H9 (cell line): ENCODE measurements at regions not wholly inside any gene's neighbourhood (a gene's known extent, or its start where the extent isn't known, plus 50 kb on each side); places are given as distances from the start of the nearest gene placed in this dataset.

Source experiments
- DNase-seq: peaks from one replicate; pipeline ENCODE4 v3.0.0-alpha.2; 2017
- H2AFZ ChIP-seq: one replicate; pipeline ENCODE4 v1.6.1; 2013; ENCODE audit warnings: mild to moderate bottlenecking, low read length, control low read depth, moderate library complexity
- H2AK5ac ChIP-seq: 2 replicates; pipeline ENCODE4 v1.6.1; 2013; ENCODE audit warnings: low read length, control low read depth, mixed read lengths; ENCODE audit not compliant: insufficient read length
- H2BK120ac ChIP-seq: one replicate; pipeline ENCODE4 v1.6.1; 2013; ENCODE audit warnings: low read depth, mild to moderate bottlenecking, low read length, control low read depth, inconsistent platforms; ENCODE audit not compliant: poor library complexity, severe bottlenecking
- H2BK12ac ChIP-seq: 2 replicates; pipeline ENCODE4 v1.6.1; 2013; ENCODE audit warnings: low read length, control low read depth, mixed read lengths, low read depth; ENCODE audit not compliant: insufficient read length
- H2BK15ac ChIP-seq: 2 replicates; pipeline ENCODE4 v1.6.1; 2013; ENCODE audit warnings: low read depth, low read length, control low read depth
- H2BK20ac ChIP-seq: one replicate; pipeline ENCODE4 v1.6.1; 2013; ENCODE audit warnings: low read depth, mild to moderate bottlenecking, low read length, control low read depth, inconsistent platforms; ENCODE audit not compliant: poor library complexity, severe bottlenecking
- H2BK5ac ChIP-seq: 2 replicates; pipeline ENCODE4 v1.6.1; 2013; ENCODE audit warnings: low read length, control low read depth, mixed read lengths; ENCODE audit not compliant: insufficient read length
- H3K14ac ChIP-seq: 2 replicates; pipeline ENCODE4 v1.6.1; 2013; ENCODE audit warnings: low read length, control low read depth; ENCODE audit not compliant: insufficient read depth
- H3K18ac ChIP-seq: 2 replicates; pipeline ENCODE4 v1.6.1; 2013; ENCODE audit warnings: low read depth, mild to moderate bottlenecking, mixed read lengths, low read length, control low read depth; ENCODE audit not compliant: insufficient read length
- H3K23ac ChIP-seq: 2 replicates; pipeline ENCODE4 v1.6.1; 2013; ENCODE audit warnings: low read length, control low read depth, mixed read lengths, low read depth; ENCODE audit not compliant: insufficient read length
- H3K23me2 ChIP-seq: 2 replicates; pipeline ENCODE4 v1.6.1; 2013; ENCODE audit warnings: low read depth, mild to moderate bottlenecking, mixed read lengths, low read length, control low read depth; ENCODE audit not compliant: insufficient read length, poor library complexity, severe bottlenecking
- H3K27ac ChIP-seq: 2 replicates; pipeline ENCODE4 v1.5.1; 2013; ENCODE audit warnings: low read length, control low read depth, mixed read lengths, low read depth; ENCODE audit not compliant: insufficient read length
- H3K27me3 ChIP-seq: 2 replicates; pipeline ENCODE4 v1.6.1; 2013; ENCODE audit warnings: low read length, control low read depth, inconsistent platforms; ENCODE audit not compliant: insufficient read depth
- H3K4ac ChIP-seq: 2 replicates; pipeline ENCODE4 v1.6.1; 2013; ENCODE audit warnings: low read depth, mild to moderate bottlenecking, control low read depth, inconsistent platforms, low read length, moderate library complexity
- H3K4me1 ChIP-seq: 2 replicates; pipeline ENCODE4 v1.6.1; 2013; ENCODE audit warnings: low read length, control low read depth, inconsistent platforms; ENCODE audit not compliant: insufficient read depth
- H3K4me2 ChIP-seq: 2 replicates; pipeline ENCODE4 v1.6.1; 2013; ENCODE audit warnings: low read length, control low read depth, mixed read lengths; ENCODE audit not compliant: insufficient read length, insufficient read depth
- H3K56ac ChIP-seq: 2 replicates; pipeline ENCODE4 v1.6.1; 2013; ENCODE audit warnings: low read depth, mild to moderate bottlenecking, mixed read lengths, low read length, control low read depth; ENCODE audit not compliant: insufficient read length
- H3K79me1 ChIP-seq: 2 replicates; pipeline ENCODE4 v1.6.1; 2013; ENCODE audit warnings: low read depth, mild to moderate bottlenecking, moderate library complexity, low read length, control low read depth, inconsistent platforms; ENCODE audit not compliant: insufficient read depth, poor library complexity, severe bottlenecking
- H3K79me2 ChIP-seq: 2 replicates; pipeline ENCODE4 v1.6.1; 2013; ENCODE audit warnings: low read length, control low read depth, inconsistent platforms; ENCODE audit not compliant: insufficient read depth
- H3K9ac ChIP-seq: 2 replicates; pipeline ENCODE4 v1.6.1; 2013; ENCODE audit warnings: low read length, control low read depth, mixed read lengths; ENCODE audit not compliant: insufficient read length; ENCODE audit errors: extremely low read depth
- H3K9me3 ChIP-seq: one replicate; pipeline ENCODE4 v1.6.1; 2013; ENCODE audit warnings: low read depth, low read length, inconsistent platforms; ENCODE audit not compliant: control insufficient read depth
- H3T11ph ChIP-seq: one replicate; pipeline ENCODE4 v1.6.1; 2013; ENCODE audit warnings: mild to moderate bottlenecking, low read length, control low read depth, inconsistent platforms
- H4K20me1 ChIP-seq: one replicate; pipeline ENCODE4 v1.6.1; 2013; ENCODE audit not compliant: control insufficient read depth, insufficient read length, insufficient read depth
- H4K5ac ChIP-seq: 2 replicates; pipeline ENCODE4 v1.6.1; 2013; ENCODE audit warnings: low read depth, mild to moderate bottlenecking, mixed read lengths, low read length, control low read depth; ENCODE audit not compliant: insufficient read length
- H4K8ac ChIP-seq: replicated peaks from 2 replicates; pipeline ENCODE4 v1.6.1; 2013; ENCODE audit warnings: low read length, control low read depth, mixed read lengths, low read depth; ENCODE audit not compliant: insufficient read length
- H4K91ac ChIP-seq: 2 replicates; pipeline ENCODE4 v1.6.1; 2013; ENCODE audit warnings: low read depth, mild to moderate bottlenecking, moderate library complexity, mixed read lengths, low read length, control low read depth; ENCODE audit not compliant: insufficient read length
- H3K27ac Mint-ChIP-seq, 3 experiments: 2 replicates in 2 of 3; 3 replicates in 1 of 3; pipeline ENCODE4 v1.8.0; 2020 to 2021; ENCODE audit warnings: mixed read lengths in 3 of 3, mild to moderate bottlenecking in 1 of 3, moderate library complexity in 1 of 3
- H3K27me3 Mint-ChIP-seq: 2 replicates; pipeline ENCODE4 v1.8.0; 2021; ENCODE audit warnings: low read depth, mild to moderate bottlenecking, moderate library complexity, mixed read lengths
- H3K36me3 Mint-ChIP-seq, 3 experiments: 2 replicates in 2 of 3; 3 replicates in 1 of 3; pipeline ENCODE4 v1.8.0; 2020 to 2021; ENCODE audit warnings: low read depth in 3 of 3, mixed read lengths in 3 of 3; ENCODE audit not compliant: insufficient read depth in 1 of 3
- H3K4me1 Mint-ChIP-seq, 2 experiments: 2 replicates each; pipeline ENCODE4 v1.8.0; 2020; ENCODE audit warnings: mixed read lengths in 2 of 2
- H3K4me3 Mint-ChIP-seq, 2 experiments: 2 replicates in 1 of 2; 3 replicates in 1 of 2; pipeline ENCODE4 v1.8.0; 2020 to 2021; ENCODE audit warnings: mild to moderate bottlenecking in 2 of 2, mixed read lengths in 2 of 2, moderate library complexity in 1 of 2
- H3K9me3 Mint-ChIP-seq, 2 experiments: 2 replicates in 1 of 2; 3 replicates in 1 of 2; pipeline ENCODE4 v1.8.0; 2020; ENCODE audit warnings: mild to moderate bottlenecking in 2 of 2, mixed read lengths in 2 of 2, moderate library complexity in 1 of 2
- CTCF ChIP-seq: fragments of 200-600 bp; sonication (generic); conservative IDR thresholded peaks from 3 replicates; pipeline ENCODE4 v1.8.0; 2021; ENCODE audit warnings: antibody characterized with exemption, mild to moderate bottlenecking
- WGBS: extraction: QIAGEN DNeasy Blood & Tissue Kit; methylation state at CpG from one replicate; pipeline ENCODE4 v1.1.7; 2013; ENCODE audit warnings: missing lambda C conversion rate, low lambda C conversion rate, mixed read lengths; ENCODE audit not compliant: insufficient read length; ENCODE audit errors: extremely low coverage; 5-methylcytosine and 5-hydroxymethylcytosine counted together

GRCh38 chr13:89832827-89833226 lies 1514.7 kb upstream of the MIR17HG start:
- H3K27ac ChIP-seq, result no peak overlapping the region
- H3K9me3 ChIP-seq, result no peaks in the 10 kb centered on the region
- H4K91ac ChIP-seq, result no peak overlapping the region
- no peak for TF ChIP-seq CTCF
- no peak overlapping the region for H3T11ph ChIP-seq
- no peaks in the 10 kb centered on the region for H3K79me1 ChIP-seq
- H2AK5ac ChIP-seq, result no peak overlapping the region
- no peak overlapping the region for H2BK20ac ChIP-seq
- no peaks in the 10 kb centered on the region for H3K23me2 ChIP-seq
- no peaks in the 10 kb centered on the region for H3K27me3 ChIP-seq
- no peaks in the 10 kb centered on the region for H3K79me2 ChIP-seq
- Mint-ChIP-seq H3K9me3 (no peaks in the 10 kb centered on the region), H3K27me3 (no peaks in the 10 kb centered on the region), H3K36me3 (no peaks in the 10 kb centered on the region), H3K4me3 (no peak overlapping the region), H3K27ac (no peak overlapping the region; a peak in 1 of 7 replicates), H3K4me1 (no peaks in the 10 kb centered on the region; a peak in 1 of 4 replicates)
- H2BK5ac ChIP-seq, result no peak overlapping the region
- H3K4ac ChIP-seq, result no peak overlapping the region
- no peak overlapping the region for H3K18ac ChIP-seq
- H4K20me1 ChIP-seq, result no peaks in the 10 kb centered on the region
- no peak overlapping the region for H4K5ac ChIP-seq
- H3K4me2 ChIP-seq, result no peak overlapping the region
- H2BK120ac ChIP-seq, result no peak overlapping the region
- no peak overlapping the region for H2BK12ac ChIP-seq
- H3K9ac ChIP-seq, result no peak overlapping the region
- no peaks in the 10 kb centered on the region; the same call in 1 of the 2 replicates for H3K4me1 ChIP-seq
- no peak overlapping the region for H3K23ac ChIP-seq
- no CpG with 5 or more reads among the region's 2 CpGs for WGBS
- H3K14ac ChIP-seq, result no peak overlapping the region
- H2BK15ac ChIP-seq, result no peak overlapping the region
- H3K56ac ChIP-seq, result no peak overlapping the region
- H2AFZ ChIP-seq, result no peak overlapping the region
- DNase-seq, result no peak
- no peak overlapping the region for H4K8ac ChIP-seq
